Prostate gland (tissue), 2 donors: ENCODE measurements at regions not wholly inside any gene's neighbourhood (a gene's known extent, or its start where the extent isn't known, plus 50 kb on each side); places are given as distances from the start of the nearest gene placed in this dataset.

Source experiments
- CTCF ChIP-seq, 4 experiments: fragments of 200-600 bp in 2 of 4; fragments of 450-650 bp in 2 of 4; sonication (generic) in 2 of 4; IDR thresholded peaks; 1 replicate in 3 of 4; 2 replicates in 1 of 4; pipeline ENCODE4 v1.5.1; 2016 to 2019; ENCODE audit warnings: antibody characterized with exemption in 4 of 4, mild to moderate bottlenecking in 2 of 4, moderate library complexity in 2 of 4
- POLR2A ChIP-seq: fragments of 450-650 bp; IDR thresholded peaks from one replicate; pipeline ENCODE4 v1.6.1; 2016; ENCODE audit warnings: antibody characterized with exemption, mild to moderate bottlenecking
- POLR2AphosphoS5 ChIP-seq: sonication (generic); formaldehyde crosslinking; IDR thresholded peaks from one replicate; pipeline ENCODE4 v1.6.1; 2017; ENCODE audit warnings: antibody characterized with exemption

GRCh38 chr12:84308211-84308610 is 604.4 kb downstream of the SLC6A15 start:
- no peak for TF ChIP-seq POLR2A
- no peak for TF ChIP-seq CTCF (IDR thresholded peaks at IDR 0.05)
- TF ChIP-seq POLR2AphosphoS5, result no peak
